Sigmoid colon (tissue), 4 donors: ENCODE measurements at regions not wholly inside any gene's neighbourhood (a gene's known extent, or its start where the extent isn't known, plus 50 kb on each side); places are given as distances from the start of the nearest gene placed in this dataset.

Experiments
- CTCF ChIP-seq, 4 experiments: fragments of 450-650 bp in 3 of 4; fragments of 200-600 bp in 1 of 4; IDR thresholded peaks; one replicate each; pipeline ENCODE4 v1.5.1; 2016 to 2019; ENCODE audit warnings: antibody characterized with exemption in 4 of 4, mild to moderate bottlenecking in 3 of 4, moderate library complexity in 2 of 4
- EP300 ChIP-seq, 4 donors: sonication (generic); formaldehyde crosslinking; IDR thresholded peaks; one replicate each; pipeline ENCODE4 v1.6.1; 2017; ENCODE audit warnings: antibody characterized with exemption in 4 of 4
- POLR2A ChIP-seq, 2 donors: fragments of 450-650 bp; IDR thresholded peaks; one replicate each; pipeline ENCODE4 v1.6.1; 2016; ENCODE audit warnings: antibody characterized with exemption in 2 of 2, mild to moderate bottlenecking in 2 of 2, moderate library complexity in 2 of 2
- POLR2AphosphoS5 ChIP-seq, 4 donors: sonication (generic); formaldehyde crosslinking; IDR thresholded peaks; one replicate each; pipeline ENCODE4 v1.6.1; 2017; ENCODE audit warnings: antibody characterized with exemption in 4 of 4

- no peak for TF ChIP-seq POLR2A (IDR thresholded peaks at IDR 0.05)
- no peak for TF ChIP-seq CTCF (IDR thresholded peaks at IDR 0.05)
- TF ChIP-seq POLR2AphosphoS5 (IDR thresholded peaks at IDR 0.05) = no peak
- no peak for TF ChIP-seq EP300 (IDR thresholded peaks at IDR 0.05)
These were observed 222.7 kb upstream of the FOXN3 start for GRCh38 chr14:89639687-89640086.
